ENCODE measurements at regions not wholly inside any gene's neighbourhood (a gene's known extent, or its start where the extent isn't known, plus 50 kb on each side); places are given as distances from the start of the nearest gene placed in this dataset.

GRCh38 chr10:128851726-128852125 lies 615.3 kb upstream of the MGMT start:
- Histone ChIP-seq H3K4me3 (ENCODE audit: low read depth in 1 of 3, low read length in 3 of 3) (no peak overlapping the region), H3K36me3 (ENCODE audit: control insufficient read depth in 4 of 4, insufficient read depth in 3 of 4, low read depth in 1 of 4, low read length in 3 of 4) (no peaks in the 10 kb centered on the region), H3K27me3 (ENCODE audit: control insufficient read depth in 4 of 4, insufficient read depth in 4 of 4, low read length in 3 of 4) (no peaks in the 10 kb centered on the region), H3K27ac (ENCODE audit: low read depth in 1 of 2, low read length in 2 of 2) (no peak overlapping the region), H3K4me1 (ENCODE audit: control insufficient read depth in 4 of 4, insufficient read depth in 4 of 4, low read length in 3 of 4) (no peaks in the 10 kb centered on the region), H3K9me3 (ENCODE audit: control insufficient read depth in 4 of 4, low read length in 3 of 4) (peaks cover 0 to 4% (median 0%) of the 10 kb centered on the region in 4 donors), H3K9ac (ENCODE audit: low read depth in 1 of 2, low read length in 2 of 2) (no peak overlapping the region)
- 79% methylated on average over 7 of the region's 7 CpGs for WGBS
- no peak for DNase-seq (ENCODE audit: low spot score)
- TF ChIP-seq MAX (IDR thresholded peaks at IDR 0.05) (no peak), FOXA2 (IDR thresholded peaks at IDR 0.05) (no peak), FOXA1 (IDR thresholded peaks at IDR 0.05) (no peak), ZBTB33 (IDR thresholded peaks at IDR 0.05) (no peak), NR2F2 (IDR thresholded peaks at IDR 0.05) (no peak), REST (IDR thresholded peaks at IDR 0.05) (no peak), HNF4G (IDR thresholded peaks at IDR 0.05) (no peak)

GRCh38 chr10:128852449-128852848 lies 614.6 kb upstream of the MGMT start:
- H3K9me3 ChIP-seq (ENCODE audit: control insufficient read depth in 4 of 4, low read length in 3 of 4), result peaks cover 0 to 4% (median 0%) of the 10 kb centered on the region in 4 donors
- no peak for DNase-seq (ENCODE audit: low spot score)
- H3K36me3 ChIP-seq (ENCODE audit: control insufficient read depth in 4 of 4, insufficient read depth in 3 of 4, low read depth in 1 of 4, low read length in 3 of 4), result no peaks in the 10 kb centered on the region
- 95% methylated on average over 11 of the region's 11 CpGs for WGBS
- no peaks in the 10 kb centered on the region for H3K4me1 ChIP-seq (ENCODE audit: control insufficient read depth in 4 of 4, insufficient read depth in 4 of 4, low read length in 3 of 4)
- H3K27ac ChIP-seq (ENCODE audit: low read depth in 1 of 2, low read length in 2 of 2), result no peak overlapping the region
- H3K9ac ChIP-seq (ENCODE audit: low read depth in 1 of 2, low read length in 2 of 2), result no peak overlapping the region
- TF ChIP-seq JUND (IDR thresholded peaks at IDR 0.05) (no peak), RAD21 (IDR thresholded peaks at IDR 0.05) (no peak), SP1 (IDR thresholded peaks at IDR 0.05) (no peak), GABPA (IDR thresholded peaks at IDR 0.05 in 1 of 2, conservative IDR thresholded peaks at IDR 0.05 in 1 of 2) (no peak), HNF4A (conservative IDR thresholded peaks at IDR 0.05) (no peak), MAX (IDR thresholded peaks at IDR 0.05) (no peak), ATF3 (IDR thresholded peaks at IDR 0.05) (no peak), YY1 (IDR thresholded peaks at IDR 0.05) (no peak), FOXA2 (IDR thresholded peaks at IDR 0.05) (no peak), RXRA (IDR thresholded peaks at IDR 0.05) (no peak), EGR1 (IDR thresholded peaks at IDR 0.05; ENCODE audit: low read depth in 2 of 2) (no peak), ZBTB33 (IDR thresholded peaks at IDR 0.05) (no peak), TAF1 (conservative IDR thresholded peaks at IDR 0.05) (no peak), HNF4G (IDR thresholded peaks at IDR 0.05) (no peak), REST (IDR thresholded peaks at IDR 0.05) (no peak), CTCF (IDR thresholded peaks at IDR 0.05; ENCODE audit: low read depth, low read length, missing input control) (no peak), FOXA1 (IDR thresholded peaks at IDR 0.05) (no peak), NR2F2 (IDR thresholded peaks at IDR 0.05) (no peak)
- H3K27me3 ChIP-seq (ENCODE audit: control insufficient read depth in 4 of 4, insufficient read depth in 4 of 4, low read length in 3 of 4), result no peaks in the 10 kb centered on the region
- no peak overlapping the region for H3K4me3 ChIP-seq (ENCODE audit: low read depth in 1 of 3, low read length in 3 of 3)

Measured in liver (tissue), 8 donors.